ENCODE measurements at regions not wholly inside any gene's neighbourhood (a gene's known extent, or its start where the extent isn't known, plus 50 kb on each side); places are given as distances from the start of the nearest gene placed in this dataset.

GRCh38 chr3:153614140-153614539 lies 452.1 kb downstream of the RAP2B start:
- TF ChIP-seq CTCF (IDR thresholded peaks at IDR 0.05; ENCODE audit: poor library complexity) (no peak), EZH2 (IDR thresholded peaks at IDR 0.05; ENCODE audit: borderline replicate concordance) (no peak)
